Hematopoietic multipotent progenitor cell treated with erythropoietin and hydrocortisone succinate and interleukin-3 and kit ligand, for 15 days (in vitro differentiated cells): ENCODE measurements at regions not wholly inside any gene's neighbourhood (a gene's known extent, or its start where the extent isn't known, plus 50 kb on each side); places are given as distances from the start of the nearest gene placed in this dataset.
"Not testable (repeated sequence)": the region's sequence is repeated elsewhere in the genome, so short reads cannot be mapped to it uniquely, and the experiment has no call there.

Experiments
- DNase-seq: peaks from one replicate; pipeline ENCODE4 v3.0.0-alpha.2; 2015; ENCODE audit warnings: low spot score

DNA sequence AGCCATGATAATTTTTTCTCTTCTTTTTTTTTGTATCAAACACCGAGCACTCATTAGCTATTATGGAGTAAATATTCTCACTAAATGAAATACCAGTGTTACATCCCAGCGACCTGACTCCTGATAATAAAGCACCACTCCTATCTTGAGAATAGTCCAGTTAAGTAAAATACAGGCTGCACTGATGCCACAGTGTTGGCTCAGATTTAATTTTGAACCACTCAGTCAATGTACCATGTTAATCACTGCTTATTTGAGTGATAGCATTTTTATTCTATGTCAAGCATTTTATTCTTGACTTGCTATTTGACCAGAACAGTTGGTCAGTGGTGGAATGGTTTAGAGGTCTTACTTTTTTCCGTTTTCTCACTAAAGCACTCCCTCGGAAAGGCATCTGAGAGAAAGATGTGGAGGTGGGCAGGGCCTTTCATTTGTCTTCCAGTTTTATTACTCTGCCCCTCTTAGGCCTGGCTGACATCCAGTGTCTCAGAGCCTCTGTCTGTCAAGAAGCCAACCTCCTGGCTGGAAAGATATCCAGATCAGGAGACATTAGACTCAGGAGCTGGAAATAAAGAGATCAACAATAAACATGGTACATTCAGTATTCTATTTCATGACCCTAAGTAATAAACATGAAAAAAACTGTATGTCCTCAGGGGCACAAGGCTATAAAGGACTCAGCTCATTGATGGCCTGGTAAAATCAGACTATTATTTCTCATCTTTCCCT lies 457.8 kb downstream of the EPM2A start:
- DNase-seq: no peak

DNA sequence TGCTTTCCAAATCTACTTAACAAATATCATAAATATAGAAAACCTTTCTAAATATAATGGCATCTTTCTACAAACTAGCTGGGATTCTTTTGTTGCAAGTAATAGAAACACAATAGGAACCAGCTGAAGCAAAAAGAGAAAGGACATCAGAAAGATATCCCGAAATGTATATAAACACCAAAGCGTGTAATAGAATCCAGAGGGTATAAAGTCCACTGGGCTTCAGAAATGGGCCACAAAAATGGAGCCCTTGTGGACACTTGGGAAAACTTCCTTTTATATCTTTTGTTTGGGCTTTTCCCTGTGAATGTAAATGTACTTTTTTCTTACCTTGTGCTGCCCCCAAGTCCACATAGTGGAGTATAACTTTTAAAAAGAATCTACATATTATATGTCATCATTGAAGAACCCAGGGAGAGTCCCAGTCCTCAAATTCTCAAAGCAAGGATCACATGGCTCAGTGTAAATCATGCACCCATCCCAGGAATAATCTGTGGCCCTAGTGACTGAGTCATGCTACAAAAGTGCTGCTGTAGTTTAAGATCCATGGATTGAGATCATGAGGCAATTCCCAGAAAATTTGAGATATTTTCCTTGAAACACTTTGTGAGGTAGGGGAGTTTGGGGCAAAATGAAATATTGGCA lies 457.0 kb downstream of the EPM2A start:
- DNase-seq: no peak

DNA sequence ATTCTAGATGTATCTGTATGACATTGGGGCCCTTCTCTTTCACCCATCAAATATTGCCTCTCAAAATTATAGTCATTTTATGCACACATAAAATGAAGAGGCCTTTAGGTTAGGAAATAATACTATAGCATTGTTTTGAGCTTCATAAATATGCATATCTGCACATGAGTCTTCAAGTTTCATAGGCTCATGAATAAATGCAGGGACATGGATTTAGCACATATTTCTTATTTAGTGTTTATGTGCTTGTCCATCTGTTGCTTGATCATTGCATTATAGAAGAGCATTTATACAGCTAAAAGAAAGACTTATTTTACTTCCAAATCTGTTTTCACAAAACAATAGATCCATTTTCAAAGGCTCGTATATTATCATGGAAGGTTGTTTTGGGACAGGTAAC lies 455.8 kb downstream of the EPM2A start:
- DNase-seq: no peak

DNA sequence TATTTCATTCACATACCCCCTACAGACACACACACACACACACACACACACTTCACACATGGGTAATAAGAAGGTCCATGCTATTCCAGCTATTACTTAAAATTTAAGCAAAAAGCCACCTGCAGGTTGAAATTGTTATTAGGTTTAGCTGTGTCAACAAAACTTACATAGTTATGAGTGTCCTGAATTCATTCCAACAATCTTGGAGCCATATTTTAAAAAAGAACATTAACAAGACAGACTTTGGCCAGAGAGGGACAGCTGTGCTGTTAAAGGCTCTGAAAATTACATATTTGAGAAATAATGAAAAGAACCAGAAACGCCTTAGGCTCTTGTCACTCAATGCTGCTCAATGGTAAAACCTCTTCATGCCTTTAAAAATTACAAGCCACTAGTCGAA lies 455.3 kb downstream of the EPM2A start:
- DNase-seq: no peak

DNA sequence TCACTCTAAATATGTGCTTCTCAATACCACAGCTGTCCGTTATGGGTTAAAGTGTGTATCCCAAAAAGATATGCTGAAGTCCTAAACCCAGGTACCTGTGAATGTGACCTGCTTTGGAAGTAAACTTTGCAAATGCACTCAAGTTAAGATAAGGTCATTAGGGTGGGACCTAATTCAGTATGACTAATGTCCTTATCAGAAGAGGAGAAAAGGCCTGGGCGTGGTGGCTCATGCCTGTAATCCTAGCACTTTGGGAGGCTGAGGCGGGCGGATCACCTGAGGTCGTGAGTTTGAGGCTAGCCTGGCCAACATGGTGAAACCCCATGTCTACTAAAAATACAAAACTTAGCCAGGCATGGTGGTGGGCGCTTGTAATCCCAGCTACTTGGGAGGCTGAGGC lies 452.1 kb downstream of the EPM2A start:
- DNase-seq: not testable (repeated sequence)

DNA sequence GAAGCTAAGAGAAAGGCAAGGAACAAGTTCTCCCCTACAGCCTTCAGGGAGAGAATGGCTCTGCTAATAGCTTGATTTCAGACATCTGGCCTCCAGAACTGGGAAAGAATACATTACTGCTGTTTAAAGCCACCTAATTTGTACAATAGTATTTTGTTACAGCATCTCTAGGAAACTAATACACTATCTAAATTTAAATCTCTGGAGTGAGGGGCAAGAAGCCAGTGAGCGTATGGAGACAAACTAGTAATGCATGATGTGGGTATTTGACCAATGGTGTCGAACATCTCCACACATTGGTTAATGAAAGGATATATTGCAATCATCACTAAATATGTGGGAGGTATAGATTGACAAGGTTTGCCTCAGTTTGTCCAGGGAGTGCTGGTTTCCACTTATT lies 451.5 kb downstream of the EPM2A start:
- DNase-seq: no peak

DNA sequence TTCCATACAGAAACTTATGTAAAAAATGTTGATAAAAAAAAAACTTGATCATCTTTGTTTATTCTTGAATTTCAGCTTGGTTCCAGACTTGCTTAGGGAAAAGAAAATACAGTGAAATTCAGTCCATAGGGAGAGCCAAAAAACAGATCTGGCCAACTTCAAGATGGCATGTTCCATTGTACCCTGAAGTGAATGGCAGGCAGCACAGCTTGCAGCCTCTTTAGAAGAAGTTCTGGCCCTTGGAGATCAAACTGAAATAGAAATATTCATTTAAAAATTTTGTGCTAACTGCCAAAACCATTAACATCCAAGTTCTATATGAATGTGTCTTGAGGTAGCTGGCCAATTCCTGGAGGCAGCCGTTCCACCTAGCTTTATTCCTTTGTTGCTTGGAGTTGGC lies 448.4 kb downstream of the EPM2A start:
- no peak for DNase-seq

DNA sequence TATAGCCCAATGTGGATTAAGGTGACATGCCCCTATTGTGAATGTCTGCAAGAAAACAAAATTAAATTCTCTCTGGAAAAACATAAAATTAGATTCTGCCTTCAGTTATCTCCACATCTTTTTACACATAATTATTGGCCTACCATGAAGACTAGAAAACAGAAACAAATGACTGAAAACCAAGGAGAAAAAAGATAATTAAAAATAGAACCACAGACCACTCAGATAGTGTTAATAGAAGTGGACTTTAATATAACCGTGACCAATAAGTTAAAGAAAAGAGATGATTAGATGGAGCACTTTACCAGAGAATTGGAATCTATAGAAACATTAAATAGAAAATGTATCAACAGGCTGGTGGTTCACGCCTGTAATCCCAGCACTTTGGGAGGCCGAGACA lies 445.7 kb downstream of the EPM2A start:
- DNase-seq: no peak

DNA sequence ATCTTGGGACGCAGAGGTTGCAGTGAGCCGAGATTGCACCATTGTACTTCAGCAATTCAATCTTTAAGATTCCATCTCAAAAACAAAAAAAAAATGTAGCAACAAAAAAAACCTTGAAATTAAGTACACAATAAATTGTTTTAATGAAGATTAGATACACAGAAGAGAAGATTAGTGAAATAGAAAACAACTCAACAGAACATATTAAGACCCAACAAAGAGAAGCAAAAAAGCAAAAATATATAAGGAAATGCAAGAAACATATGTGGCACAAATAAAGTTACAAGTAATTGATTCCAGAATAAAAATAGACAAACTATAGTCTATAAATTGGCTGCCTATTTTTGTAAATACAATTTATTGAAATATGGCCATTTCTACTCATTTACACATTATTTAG lies 445.2 kb downstream of the EPM2A start:
- no peak for DNase-seq

DNA sequence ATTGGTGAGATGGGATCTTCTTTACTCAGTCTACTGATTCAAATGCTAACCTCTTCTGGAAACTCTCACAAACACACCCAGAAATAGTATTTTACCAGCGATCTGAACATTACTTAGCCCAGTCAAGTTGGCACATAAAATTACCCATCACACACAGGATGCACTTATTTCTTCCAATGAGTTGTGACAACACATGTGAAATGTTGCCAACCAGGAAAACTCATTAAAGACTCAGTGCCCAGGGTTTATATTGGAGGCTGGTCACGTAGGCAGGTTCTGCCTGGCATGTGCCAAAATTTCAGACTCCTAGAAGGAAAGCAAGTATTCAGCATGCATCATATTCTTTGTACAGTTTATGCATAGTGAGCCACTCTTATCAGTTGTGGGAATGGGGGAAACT lies 443.3 kb downstream of the EPM2A start:
- DNase-seq: no peak

DNA sequence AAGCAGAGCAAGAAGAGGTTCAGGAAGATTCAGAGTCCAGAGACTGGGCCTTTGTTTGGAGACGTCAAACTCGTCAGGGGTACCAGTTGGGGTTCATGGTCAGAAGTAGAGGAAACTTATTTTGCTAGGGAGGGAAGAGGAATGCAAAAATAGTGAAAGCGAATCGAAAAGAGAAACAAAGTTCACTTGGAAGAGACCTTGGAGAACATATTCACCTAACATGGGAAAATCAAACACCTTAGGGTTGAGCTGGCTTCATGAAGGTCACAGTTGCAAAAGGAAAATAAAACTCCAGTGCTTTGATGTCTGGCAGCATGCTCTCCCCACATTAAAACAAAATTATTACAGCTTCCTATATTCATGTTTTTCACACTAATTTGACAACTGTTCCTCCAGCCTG lies 440.4 kb downstream of the EPM2A start:
- DNase-seq: no peak

DNA sequence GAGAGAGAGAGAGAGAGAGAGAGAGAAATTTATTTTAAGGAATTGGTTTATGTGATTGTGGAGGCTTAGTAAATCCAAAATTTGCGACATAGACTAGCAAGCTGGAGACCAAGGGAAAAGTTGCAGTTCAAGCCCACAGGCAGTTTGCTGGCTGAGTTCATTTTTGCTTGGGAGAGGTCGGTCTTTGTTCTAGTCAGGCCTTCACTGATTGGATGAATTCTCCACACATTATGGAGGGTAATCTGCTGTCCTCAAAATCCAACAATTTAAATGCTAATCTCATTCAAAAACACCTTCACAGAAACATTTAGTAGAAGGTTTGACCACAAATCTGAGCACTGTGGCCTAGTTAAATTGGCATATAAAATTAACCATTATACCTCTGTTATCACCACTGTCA lies 439.6 kb downstream of the EPM2A start:
- no peak for DNase-seq

DNA sequence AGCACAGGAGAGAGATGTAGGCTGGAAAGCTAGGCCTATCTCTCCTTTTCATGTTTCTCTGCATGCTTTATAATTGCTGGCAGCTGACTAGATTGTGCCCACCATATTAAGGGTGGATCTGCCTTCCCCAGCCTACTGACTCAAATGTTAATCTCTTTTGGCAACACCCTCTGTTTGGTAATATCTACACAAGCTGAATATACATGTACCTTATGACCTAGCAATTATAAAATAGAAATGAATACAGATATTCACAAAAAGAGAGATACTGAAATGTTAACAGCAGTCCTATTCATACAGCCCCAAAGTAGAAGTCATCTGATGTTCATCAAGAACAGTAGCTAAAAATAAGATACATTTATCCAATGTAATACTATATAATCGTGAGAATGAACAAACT lies 429.6 kb downstream of the EPM2A start:
- no peak for DNase-seq

DNA sequence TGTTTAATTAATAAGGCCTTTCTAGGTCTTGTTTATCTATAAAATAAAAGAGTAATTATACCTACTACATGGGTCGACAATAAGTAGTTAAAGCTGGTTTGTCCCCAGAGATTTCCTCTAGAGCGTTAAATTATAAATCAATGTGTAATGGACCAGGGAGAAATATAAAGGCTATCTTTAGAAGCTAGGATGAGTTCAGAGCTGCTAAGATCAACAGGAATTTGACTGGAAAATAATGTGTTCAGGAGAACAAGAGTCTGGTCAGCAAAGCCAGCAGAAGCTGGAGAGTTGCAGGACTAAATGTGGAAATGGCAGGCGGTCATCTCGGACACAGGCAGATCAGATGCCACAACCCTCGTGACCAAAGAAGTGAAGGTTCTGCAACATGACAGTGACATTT lies 428.8 kb downstream of the EPM2A start:
- no peak for DNase-seq

DNA sequence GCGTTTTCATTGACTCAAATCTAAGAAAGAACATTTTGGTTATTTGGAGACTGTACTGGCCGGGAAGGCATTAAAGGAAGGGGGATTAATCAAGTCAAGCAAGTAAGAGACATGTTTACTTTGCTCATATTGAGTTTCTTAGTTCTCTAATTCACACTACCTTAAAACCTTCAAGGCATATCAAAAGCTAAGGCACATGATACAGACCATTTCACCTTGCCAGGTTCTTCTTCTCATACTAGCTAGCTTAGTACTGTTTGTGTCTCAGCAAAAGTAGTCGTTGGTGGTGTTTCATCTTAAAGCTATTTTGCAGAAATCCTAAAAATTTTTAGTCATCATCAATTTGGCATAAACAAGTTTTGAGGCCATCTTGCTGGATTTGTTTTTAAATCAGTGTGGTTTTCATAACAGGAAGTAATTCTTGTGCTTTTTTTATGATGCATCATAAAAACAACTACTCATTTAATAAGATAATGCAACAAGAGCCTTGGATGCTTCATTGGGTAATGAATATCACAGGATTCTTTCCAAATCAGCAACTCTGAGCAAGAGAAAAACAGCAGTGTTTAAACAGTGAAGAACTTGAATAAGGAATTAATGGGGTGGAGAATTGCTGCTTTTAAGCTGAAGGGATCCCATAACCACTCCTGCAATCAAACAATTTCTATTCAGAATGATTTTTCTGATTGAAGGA lies 425.3 kb downstream of the EPM2A start:
- DNase-seq: no peak

DNA sequence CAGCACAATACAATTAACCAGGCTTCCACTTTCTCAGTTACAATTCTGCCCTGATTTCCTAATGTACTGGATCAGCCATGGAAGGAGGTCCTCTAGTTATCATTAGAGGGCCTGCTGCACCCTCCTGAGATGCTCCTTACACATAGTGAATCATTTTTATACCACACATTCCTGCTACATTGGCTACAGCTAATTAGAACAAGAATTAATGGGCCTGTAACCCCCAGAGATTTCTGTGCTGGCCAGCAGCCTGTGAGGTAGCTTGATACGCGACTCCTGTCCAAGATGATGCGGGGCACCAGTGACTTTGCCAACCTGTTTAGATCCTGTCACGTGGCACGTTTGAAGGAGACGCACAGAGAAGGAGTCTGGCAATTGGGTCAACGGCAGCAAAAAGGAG lies 422.8 kb downstream of the EPM2A start:
- DNase-seq: no peak

DNA sequence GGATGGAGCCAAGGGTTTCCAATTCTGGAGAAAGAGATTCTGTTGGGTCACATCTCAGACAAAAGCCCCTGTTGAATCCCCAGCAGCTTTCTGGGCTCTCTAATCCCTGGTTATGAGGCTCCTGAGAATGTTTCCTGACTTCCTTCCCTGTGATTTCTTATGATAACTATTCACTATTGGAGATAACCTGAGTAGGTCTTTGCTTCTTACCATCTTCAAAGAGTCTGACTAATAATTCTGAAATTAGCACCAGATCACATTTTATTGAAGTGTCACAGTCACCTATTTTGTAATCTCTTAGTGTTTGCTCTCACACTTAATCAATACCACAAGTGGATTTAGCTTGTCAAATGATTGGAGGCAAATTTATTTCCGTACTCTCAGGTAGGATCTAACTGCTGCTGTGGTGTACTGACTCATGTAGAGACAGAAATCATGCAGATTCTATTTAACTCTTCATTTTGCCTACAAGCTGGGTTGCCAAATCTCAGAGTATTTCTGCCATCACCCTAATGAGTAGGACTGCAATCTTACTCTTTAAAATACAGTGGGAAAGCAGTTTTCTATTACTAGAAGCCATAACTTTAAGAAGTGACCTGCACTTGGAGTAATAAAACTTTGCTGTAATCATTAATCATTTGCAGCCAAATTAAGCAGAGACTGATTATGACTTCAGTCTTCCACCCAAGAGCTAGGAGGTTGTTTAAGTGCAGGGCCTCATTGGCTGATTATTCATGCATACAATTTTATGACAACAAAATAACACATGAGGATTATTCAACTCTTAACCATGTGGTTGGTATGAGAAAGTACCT lies 422.1 kb downstream of the EPM2A start:
- DNase-seq: no peak

DNA sequence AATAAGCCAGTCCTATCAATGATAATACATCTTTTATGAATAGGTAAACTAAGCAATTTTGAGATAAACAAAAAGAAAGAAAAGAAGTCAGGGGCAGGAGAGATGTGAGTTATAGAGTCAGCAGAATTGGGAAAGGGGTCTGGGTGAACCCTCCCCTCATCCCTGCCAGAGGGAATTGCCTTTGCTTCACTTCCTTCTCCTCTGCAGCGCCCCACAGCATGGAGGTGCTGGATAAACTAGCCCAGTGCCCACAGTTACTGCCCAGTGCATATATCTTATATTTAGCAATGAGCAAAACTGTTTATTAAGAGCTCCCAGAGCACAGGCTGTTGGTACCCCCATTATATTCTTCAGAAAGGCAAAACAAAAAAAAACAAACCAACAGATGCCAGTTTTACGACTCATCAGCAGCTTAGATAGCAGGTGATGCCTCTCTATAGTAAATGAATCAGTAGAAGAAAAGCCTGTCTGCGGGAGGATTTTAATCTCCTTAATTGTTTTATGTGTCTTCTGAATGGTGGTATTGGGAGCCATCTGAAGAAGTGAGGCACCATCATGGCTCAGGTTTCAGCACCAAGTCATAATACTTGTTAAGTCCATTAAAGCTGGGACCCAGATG lies 419.2 kb downstream of the EPM2A start:
- DNase-seq: no peak

DNA sequence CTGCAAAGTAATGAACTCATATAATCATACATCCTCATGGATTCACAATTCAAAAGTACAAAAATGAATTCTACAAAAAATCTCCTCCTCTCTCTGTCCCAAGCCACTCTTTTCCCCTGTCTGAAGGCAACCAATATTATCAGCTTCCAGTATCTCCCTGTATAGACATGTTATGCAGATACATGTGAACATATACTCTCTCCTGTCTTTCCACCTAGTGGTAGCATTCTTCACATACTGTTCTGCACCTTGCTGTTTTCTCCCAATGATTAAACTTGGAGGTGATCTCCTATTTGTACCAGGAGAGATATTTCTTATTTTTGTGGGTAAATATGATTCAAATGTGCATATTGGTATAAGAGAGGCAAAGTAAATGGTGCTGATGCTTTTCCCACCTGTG lies 416.4 kb downstream of the EPM2A start:
- DNase-seq: no peak

DNA sequence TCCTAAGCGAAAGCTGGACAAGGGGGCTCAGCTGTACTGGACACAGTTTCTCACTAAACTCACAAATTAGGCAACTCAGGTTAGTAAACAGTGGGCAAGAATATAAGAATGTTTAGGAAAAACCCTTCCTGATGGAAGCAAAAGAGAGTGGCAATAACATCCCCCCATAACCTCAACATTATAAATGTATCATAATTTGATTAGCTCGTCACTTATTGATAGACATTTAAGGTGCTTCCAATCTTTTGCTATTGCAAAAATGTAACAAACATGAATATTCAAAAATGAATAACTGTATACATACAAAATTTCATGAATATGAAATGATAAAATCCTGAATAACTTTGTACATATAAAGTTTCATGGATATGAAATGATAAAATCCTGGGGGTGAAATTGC lies 415.7 kb downstream of the EPM2A start:
- DNase-seq: no peak

DNA sequence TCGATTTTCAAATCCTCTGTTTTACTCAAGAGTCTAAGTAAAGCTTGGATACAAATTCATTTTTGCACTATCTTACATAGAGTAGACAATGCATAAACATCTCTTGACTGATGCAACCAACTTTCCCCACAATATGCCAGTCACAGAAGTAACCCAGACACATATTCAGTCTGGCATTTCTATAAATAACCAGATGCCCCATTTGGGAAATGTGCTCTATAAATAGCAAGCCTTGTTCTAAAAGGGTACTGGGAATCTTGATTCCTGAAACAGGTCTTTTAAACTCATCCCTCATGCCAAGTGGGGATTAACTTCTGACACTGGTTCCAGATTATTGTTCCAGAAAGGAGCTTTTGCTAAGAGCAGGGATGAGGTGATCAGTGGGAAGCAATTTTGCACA lies 411.7 kb downstream of the EPM2A start:
- no peak for DNase-seq

DNA sequence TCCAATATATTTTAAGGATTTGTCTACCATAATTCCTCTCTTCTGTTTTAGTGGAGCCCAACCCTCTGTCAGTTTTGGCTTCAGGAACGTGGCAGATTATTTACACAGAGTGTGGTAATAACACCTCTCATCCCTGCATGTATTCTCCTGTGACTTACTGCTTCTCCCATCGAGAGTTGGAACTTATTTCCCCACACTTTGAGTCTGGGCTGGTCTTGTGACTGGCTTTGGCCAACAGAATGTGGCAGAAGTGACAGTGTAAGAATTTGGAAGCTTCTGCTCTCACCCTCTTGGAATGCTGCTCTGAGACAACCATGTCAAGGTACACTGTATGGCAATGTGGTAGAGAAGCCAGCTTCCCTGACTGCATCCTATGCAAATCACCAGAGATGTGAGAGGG lies 407.7 kb downstream of the EPM2A start:
- no peak for DNase-seq
